Muscle layer of duodenum (tissue), 2 donors: ENCODE measurements at regions not wholly inside any gene's neighbourhood (a gene's known extent, or its start where the extent isn't known, plus 50 kb on each side); places are given as distances from the start of the nearest gene placed in this dataset.

Experiments used
- H3K27ac ChIP-seq: one replicate; pipeline ENCODE4 v1.7.0; 2013; ENCODE audit warnings: mild to moderate bottlenecking, low read length
- H3K27me3 ChIP-seq: one replicate; pipeline ENCODE4 v1.7.0; 2013; ENCODE audit warnings: low read depth, mild to moderate bottlenecking, control low read depth, low read length
- H3K36me3 ChIP-seq, 2 donors: one replicate each; pipeline ENCODE4 v1.7.0; 2013; ENCODE audit warnings: low read length in 2 of 2, control low read depth in 1 of 2, mild to moderate bottlenecking in 1 of 2; ENCODE audit not compliant: insufficient read depth in 2 of 2, control insufficient read depth in 1 of 2
- H3K4me1 ChIP-seq, 2 donors: one replicate each; pipeline ENCODE4 v1.7.0; 2013; ENCODE audit warnings: low read length in 2 of 2, mild to moderate bottlenecking in 2 of 2, control low read depth in 1 of 2, moderate library complexity in 1 of 2; ENCODE audit not compliant: insufficient read depth in 2 of 2, control insufficient read depth in 1 of 2
- H3K4me3 ChIP-seq, 2 donors: one replicate each; pipeline ENCODE4 v1.7.0; 2013; ENCODE audit warnings: low read length in 2 of 2, low read depth in 1 of 2, mild to moderate bottlenecking in 1 of 2
- H3K9me3 ChIP-seq, 2 donors: one replicate each; pipeline ENCODE4 v1.7.0; 2013; ENCODE audit warnings: low read length in 2 of 2, control low read depth in 1 of 2, mild to moderate bottlenecking in 1 of 2; ENCODE audit not compliant: control insufficient read depth in 1 of 2
- donor health status: healthy.

DNA sequence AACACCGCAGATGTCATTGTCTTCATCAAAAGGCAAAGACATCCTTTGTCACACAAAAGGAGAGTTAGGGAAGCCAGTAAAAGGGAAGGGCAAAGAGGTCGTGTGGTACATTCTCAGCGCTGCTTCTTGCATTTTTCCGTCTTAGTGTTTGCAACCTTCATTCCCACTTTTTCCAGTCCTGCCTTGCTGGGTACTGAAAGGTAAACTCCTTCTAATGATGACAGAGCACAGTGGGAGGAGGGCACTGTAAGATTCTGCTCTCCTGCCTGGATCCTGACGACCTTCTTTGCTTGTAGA lies 424.3 kb upstream of the MEX3C start:
- Histone ChIP-seq H3K27me3 (no peaks in the 10 kb centered on the region), H3K36me3 (no peaks in the 10 kb centered on the region), H3K4me3 (no peak overlapping the region), H3K4me1 (no peaks in the 10 kb centered on the region), H3K27ac (no peak overlapping the region), H3K9me3 (no peaks in the 10 kb centered on the region)

DNA sequence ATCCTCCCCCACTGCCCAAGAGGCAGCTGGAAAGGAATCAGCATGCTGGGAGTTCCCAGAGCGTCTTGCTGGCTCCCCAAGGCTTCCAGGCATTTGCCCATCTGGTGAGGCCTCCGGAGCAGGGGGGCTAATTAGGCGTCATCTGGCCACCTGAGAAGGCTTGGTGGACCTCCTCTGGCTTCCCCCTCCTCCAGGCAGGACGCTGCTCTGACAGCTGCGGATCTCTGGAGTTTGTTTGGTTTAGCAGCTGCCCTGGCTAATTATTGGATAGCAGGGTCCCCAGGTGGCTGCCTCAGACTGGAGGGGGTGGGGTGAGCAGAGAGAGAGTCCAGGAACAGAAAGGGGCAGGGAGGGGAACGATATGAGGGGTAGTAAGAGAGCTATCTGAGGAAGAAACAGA lies 425.2 kb upstream of the MEX3C start:
- H3K36me3 ChIP-seq = no peaks in the 10 kb centered on the region
- no peaks in the 10 kb centered on the region for H3K9me3 ChIP-seq

DNA sequence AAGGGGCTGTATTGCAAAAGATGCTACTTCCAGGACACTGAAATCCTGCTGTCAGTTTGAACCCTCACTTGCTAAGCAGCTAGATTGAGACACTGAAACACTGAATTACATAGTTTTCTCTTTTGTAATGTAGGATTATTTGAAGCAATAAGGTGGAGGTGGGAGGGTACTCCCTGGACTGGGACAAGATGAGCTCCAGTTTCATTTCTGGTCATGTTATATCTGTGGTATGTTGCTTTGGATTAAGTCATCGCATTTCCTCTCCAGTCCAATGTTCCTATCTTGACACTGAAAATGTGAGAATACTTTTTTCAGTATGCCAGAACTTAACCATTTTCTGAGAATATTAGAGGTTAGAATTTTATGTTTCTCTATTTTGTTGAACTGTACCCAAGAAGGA lies 426.2 kb upstream of the MEX3C start:
- Histone ChIP-seq H3K36me3 (no peaks in the 10 kb centered on the region), H3K4me3 (no peak overlapping the region), H3K27ac (no peak overlapping the region), H3K27me3 (no peaks in the 10 kb centered on the region), H3K4me1 (no peaks in the 10 kb centered on the region), H3K9me3 (no peaks in the 10 kb centered on the region)

More for the DNA sequence above, 425.2 kb upstream of the MEX3C start:
- H3K27ac ChIP-seq = no peak overlapping the region
- no peaks in the 10 kb centered on the region for H3K4me1 ChIP-seq
- H3K4me3 ChIP-seq = no peak overlapping the region
- no peaks in the 10 kb centered on the region for H3K27me3 ChIP-seq

DNA sequence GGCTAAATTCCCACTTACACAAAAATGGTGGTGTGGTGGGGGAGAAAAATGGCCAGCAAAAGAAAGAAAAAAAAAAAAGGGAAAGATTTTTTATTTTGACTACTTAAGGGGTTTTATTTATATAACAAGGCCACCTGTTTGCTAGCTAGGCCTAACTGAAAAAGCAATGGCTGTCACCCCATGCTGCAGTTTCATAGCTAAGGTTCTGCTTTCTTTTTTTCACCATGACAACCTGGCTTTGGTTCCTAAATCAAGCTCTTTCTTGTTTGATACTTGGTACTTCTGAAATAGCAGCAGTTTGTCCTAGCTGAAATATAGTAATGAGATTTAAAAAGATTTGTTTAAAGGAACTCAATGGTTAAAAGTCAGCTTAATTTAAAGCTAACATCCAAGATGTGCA lies 433.2 kb upstream of the MEX3C start:
- Histone ChIP-seq H3K27me3 (no peaks in the 10 kb centered on the region), H3K4me3 (no peak overlapping the region), H3K4me1 (no peaks in the 10 kb centered on the region), H3K36me3 (no peaks in the 10 kb centered on the region), H3K9me3 (no peaks in the 10 kb centered on the region), H3K27ac (no peak overlapping the region)

DNA sequence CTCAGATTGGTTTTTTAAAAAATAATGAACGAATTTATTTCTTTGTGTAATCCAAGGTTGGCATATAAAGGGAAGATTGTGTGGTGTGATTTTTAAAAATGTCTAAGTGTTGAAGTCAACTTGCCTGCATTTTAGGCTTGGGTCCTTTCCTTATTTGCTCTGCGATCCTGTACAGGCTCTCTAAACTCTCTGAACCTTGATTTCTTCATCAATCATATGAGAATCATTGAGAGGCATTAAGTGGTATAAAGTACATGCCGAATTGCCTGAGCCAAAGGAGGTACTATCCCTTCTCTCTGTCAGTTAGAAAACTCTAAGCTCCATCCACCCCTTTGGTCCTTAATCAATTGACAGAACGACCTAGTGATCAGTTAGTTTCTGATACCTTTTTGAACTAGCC lies 440.4 kb upstream of the MEX3C start:
- H3K4me3 ChIP-seq = no peak overlapping the region
- no peaks in the 10 kb centered on the region for H3K9me3 ChIP-seq
- H3K27me3 ChIP-seq = no peaks in the 10 kb centered on the region
- H3K4me1 ChIP-seq = no peaks in the 10 kb centered on the region
- no peaks in the 10 kb centered on the region for H3K36me3 ChIP-seq
- H3K27ac ChIP-seq = no peak overlapping the region

DNA sequence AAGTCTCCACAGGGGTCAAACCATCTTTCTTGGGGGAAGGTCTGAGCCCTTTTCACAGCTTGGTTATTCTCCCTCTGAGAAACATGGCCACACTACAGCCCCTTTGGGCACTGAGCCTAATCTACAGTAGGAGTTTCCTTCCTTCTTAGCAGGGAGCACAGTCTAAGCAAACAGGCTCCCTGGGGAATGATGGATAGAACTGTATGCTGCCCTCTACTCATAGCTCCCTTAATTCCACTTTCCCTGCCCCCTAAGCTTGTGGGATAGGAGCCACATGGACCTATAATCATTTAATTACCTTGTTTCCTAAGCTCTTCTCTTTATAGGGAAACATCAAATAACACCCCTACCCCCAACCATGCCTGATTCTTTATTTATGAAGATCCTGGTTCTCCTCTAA lies 442.1 kb upstream of the MEX3C start:
- no peak overlapping the region for H3K4me3 ChIP-seq
- H3K27ac ChIP-seq = no peak overlapping the region
- no peaks in the 10 kb centered on the region for H3K9me3 ChIP-seq
- no peaks in the 10 kb centered on the region for H3K4me1 ChIP-seq
- H3K27me3 ChIP-seq = no peaks in the 10 kb centered on the region
- no peaks in the 10 kb centered on the region for H3K36me3 ChIP-seq

DNA sequence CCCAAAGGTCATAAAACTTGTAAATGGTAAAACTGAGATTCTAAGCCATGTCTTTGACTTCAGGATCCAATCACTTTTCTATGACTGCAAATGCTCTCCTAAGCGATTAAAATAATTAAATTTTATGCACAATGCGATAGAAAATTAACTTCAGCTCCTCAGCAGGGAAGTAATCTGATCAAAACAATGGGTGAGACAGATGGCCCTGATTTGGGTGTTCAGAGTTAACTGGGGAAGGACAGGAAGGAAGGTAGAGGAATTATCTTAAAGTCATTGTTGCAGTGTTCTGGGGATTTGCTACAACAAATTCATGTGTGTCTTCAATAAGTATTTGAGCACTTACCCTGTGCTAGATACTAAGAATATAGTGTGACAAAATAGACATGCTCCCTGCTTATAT lies 446.0 kb upstream of the MEX3C start:
- no peaks in the 10 kb centered on the region for H3K9me3 ChIP-seq
- H3K36me3 ChIP-seq = no peaks in the 10 kb centered on the region
- no peaks in the 10 kb centered on the region for H3K4me1 ChIP-seq
- no peaks in the 10 kb centered on the region for H3K27me3 ChIP-seq
- H3K4me3 ChIP-seq = no peak overlapping the region
- H3K27ac ChIP-seq = no peak overlapping the region

DNA sequence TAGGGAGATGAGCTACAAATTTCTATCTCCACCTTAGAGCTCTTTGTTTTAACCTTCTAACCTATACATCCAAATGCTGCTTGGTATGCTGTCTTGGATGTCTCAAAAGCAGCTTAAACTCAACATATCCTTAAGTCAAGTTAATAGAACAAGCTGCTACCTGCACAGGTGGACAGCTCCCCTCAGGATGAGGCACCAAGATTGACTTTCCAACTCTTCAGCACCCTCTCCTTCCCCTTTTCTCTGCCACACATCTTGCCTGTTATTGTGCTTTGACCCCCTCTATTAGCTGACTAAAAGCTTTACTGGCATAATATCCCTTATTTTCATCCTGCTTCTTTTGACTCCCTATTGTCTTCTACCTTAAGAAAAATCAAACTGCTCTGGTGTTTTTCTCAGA lies 448.1 kb upstream of the MEX3C start:
- Histone ChIP-seq H3K27ac (no peak overlapping the region), H3K9me3 (no peaks in the 10 kb centered on the region), H3K27me3 (no peaks in the 10 kb centered on the region), H3K4me3 (no peak overlapping the region), H3K36me3 (no peaks in the 10 kb centered on the region), H3K4me1 (no peaks in the 10 kb centered on the region)

DNA sequence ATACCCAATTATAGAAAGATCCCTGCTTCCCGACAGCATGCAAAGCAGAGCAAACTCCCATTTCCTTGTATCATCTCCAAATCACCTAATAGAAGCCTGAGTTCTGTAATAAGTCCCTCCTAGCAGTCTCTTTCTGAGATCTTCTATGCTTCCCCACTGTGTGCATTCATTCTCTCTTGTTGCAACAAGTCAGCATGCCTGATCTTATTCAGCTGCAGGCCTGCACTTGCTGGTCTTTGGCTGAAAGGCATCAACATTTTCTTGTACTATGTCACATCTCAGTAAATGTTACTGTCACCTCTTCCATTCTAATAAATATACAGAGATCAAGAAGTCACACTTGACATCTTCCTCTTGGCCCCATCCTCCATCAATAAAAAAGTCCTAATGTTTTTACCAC lies 449.9 kb upstream of the MEX3C start:
- no peak overlapping the region for H3K27ac ChIP-seq
- no peaks in the 10 kb centered on the region for H3K9me3 ChIP-seq
- H3K4me1 ChIP-seq = no peaks in the 10 kb centered on the region
- no peaks in the 10 kb centered on the region for H3K36me3 ChIP-seq
- no peaks in the 10 kb centered on the region for H3K27me3 ChIP-seq
- H3K4me3 ChIP-seq = no peak overlapping the region

DNA sequence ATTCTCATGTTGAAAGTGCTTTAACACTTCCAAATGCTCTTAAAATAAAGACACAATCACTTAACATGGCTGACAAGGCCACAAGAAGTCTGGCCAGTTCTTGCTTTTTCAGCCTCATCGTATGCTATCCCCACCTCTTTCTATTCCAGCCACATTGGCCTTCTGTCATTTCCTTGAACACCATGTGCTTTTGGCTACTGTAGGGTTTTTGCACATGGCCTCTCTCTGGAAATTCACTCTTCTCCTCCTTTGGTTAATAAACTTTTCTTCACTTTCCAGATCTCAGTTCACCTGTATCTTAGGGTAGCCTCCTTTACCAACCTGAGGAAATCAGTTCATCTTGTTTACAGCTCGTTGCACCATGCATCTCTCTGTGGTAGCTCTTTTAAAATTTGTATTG lies 450.5 kb upstream of the MEX3C start:
- Histone ChIP-seq H3K9me3 (no peaks in the 10 kb centered on the region), H3K27ac (no peak overlapping the region), H3K4me3 (no peak overlapping the region), H3K36me3 (no peaks in the 10 kb centered on the region), H3K27me3 (no peaks in the 10 kb centered on the region), H3K4me1 (no peaks in the 10 kb centered on the region)

DNA sequence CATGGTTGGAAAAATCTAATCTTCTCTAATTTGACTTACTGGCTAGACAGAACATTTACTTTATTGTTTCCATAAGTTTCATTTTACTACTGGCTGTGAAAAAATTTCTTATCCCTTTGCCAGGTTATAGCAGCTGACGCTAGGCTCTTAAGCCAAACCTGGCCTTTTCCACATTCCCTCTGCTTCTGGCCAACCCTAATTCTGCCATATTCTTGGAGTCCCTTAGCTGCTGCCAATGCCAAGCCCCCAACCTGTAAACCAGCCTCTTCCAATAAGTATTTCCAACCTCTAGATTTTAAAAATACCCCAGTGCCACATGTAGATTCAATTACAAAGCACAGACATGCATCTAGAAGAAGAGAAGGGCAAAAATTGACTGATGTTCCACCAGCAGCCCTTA lies 452.3 kb upstream of the MEX3C start:
- no peaks in the 10 kb centered on the region for H3K9me3 ChIP-seq
- no peak overlapping the region for H3K27ac ChIP-seq
- no peaks in the 10 kb centered on the region for H3K36me3 ChIP-seq
- no peak overlapping the region for H3K4me3 ChIP-seq
- H3K4me1 ChIP-seq = no peaks in the 10 kb centered on the region
- H3K27me3 ChIP-seq = no peaks in the 10 kb centered on the region

DNA sequence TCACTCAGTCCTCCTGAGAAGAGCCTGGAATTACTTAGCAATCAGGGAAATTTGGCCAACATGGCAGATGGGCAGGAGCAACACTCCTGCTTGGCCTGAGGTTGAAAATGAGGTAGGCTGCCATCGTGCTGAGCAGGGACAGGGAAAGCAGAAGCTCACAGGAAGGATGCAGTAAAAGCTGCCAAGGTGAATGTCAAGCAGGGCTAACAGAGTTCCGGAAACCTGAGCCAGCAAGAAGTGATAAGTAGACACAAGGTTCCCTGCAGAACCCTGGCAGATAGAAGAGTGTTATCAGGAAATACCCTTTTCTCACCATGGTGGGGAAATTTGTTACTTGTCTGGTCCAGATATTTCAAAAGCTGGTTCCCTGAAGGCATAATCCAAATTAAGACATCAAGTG lies 454.3 kb upstream of the MEX3C start:
- Histone ChIP-seq H3K4me3 (no peak overlapping the region), H3K27ac (no peak overlapping the region), H3K4me1 (no peaks in the 10 kb centered on the region), H3K9me3 (no peaks in the 10 kb centered on the region), H3K27me3 (no peaks in the 10 kb centered on the region), H3K36me3 (no peaks in the 10 kb centered on the region)
